Smooth muscle cell (in vitro differentiated cells): ENCODE measurements at regions not wholly inside any gene's neighbourhood (a gene's known extent, or its start where the extent isn't known, plus 50 kb on each side); places are given as distances from the start of the nearest gene placed in this dataset.

Experiments used
- DNase-seq: peaks from one replicate; lab custom pipeline; 2025; ENCODE audit not compliant: unreplicated experiment; lab: John Stamatoyannopoulos, UW
- H2AFZ ChIP-seq: fragments of 200-600 bp; sonication (generic); 2 replicates; pipeline ENCODE4 v1.6.0; 2016; ENCODE audit warnings: antibody characterized with exemption, low read depth, mild to moderate bottlenecking
- H3F3A ChIP-seq: fragments of 200-600 bp; sonication (generic); 2 replicates; pipeline ENCODE4 v1.6.0; 2017; ENCODE audit warnings: antibody characterized with exemption, low read depth
- H3K27ac ChIP-seq: fragments of 200-600 bp; sonication (generic); 2 replicates; pipeline ENCODE4 v1.5.1; 2016; ENCODE audit warnings: low read depth, mild to moderate bottlenecking
- H3K27me3 ChIP-seq: fragments of 200-600 bp; sonication (generic); 2 replicates; pipeline ENCODE4 v1.6.1; 2016; ENCODE audit warnings: low read depth, mild to moderate bottlenecking
- H3K36me3 ChIP-seq: fragments of 200-600 bp; sonication (generic); 2 replicates; pipeline ENCODE4 v1.5.1; 2016; ENCODE audit warnings: low read depth
- H3K4me1 ChIP-seq: fragments of 200-600 bp; sonication (generic); 2 replicates; pipeline ENCODE4 v1.5.1; 2016; ENCODE audit warnings: low read depth
- H3K4me2 ChIP-seq: fragments of 200-600 bp; sonication (generic); 2 replicates; pipeline ENCODE4 v1.6.0; 2016; ENCODE audit warnings: mild to moderate bottlenecking
- H3K4me3 ChIP-seq: fragments of 200-600 bp; sonication (generic); 2 replicates; pipeline ENCODE4 v1.5.1; 2016; ENCODE audit warnings: mild to moderate bottlenecking
- H3K79me2 ChIP-seq: fragments of 200-600 bp; sonication (generic); 2 replicates; pipeline ENCODE4 v1.6.0; 2016; ENCODE audit warnings: low read depth, mild to moderate bottlenecking
- H3K9ac ChIP-seq: fragments of 200-600 bp; sonication (generic); 2 replicates; pipeline ENCODE4 v1.6.0; 2016; ENCODE audit warnings: low read depth
- H3K9me3 ChIP-seq: fragments of 200-600 bp; sonication (generic); replicated peaks from 2 replicates; pipeline ENCODE4 v1.5.1; 2016; ENCODE audit warnings: low read depth
- H4K20me1 ChIP-seq: fragments of 200-600 bp; sonication (generic); 2 replicates; pipeline ENCODE4 v1.6.0; 2016; ENCODE audit warnings: low read depth
- CTCF ChIP-seq: fragments of 200-600 bp; sonication (generic); IDR thresholded peaks from 2 replicates; pipeline ENCODE4 v1.5.1; 2017; ENCODE audit warnings: borderline replicate concordance, mild to moderate bottlenecking, antibody characterized with exemption; ENCODE audit not compliant: insufficient read depth, poor library complexity, severe bottlenecking
- WGBS: methylation state at CpG from one replicate; pipeline ENCODE4 v1.1.7; 2016; ENCODE audit warnings: low lambda C conversion rate; 5-methylcytosine and 5-hydroxymethylcytosine counted together

GRCh38 chr3:144265542-144266100, 294.0 kb downstream of the DIPK2A start:
- no peaks in the 10 kb centered on the region for H3K36me3 ChIP-seq
- no peaks in the 10 kb centered on the region for H3K27me3 ChIP-seq
- DNase-seq: no peak
- no peak overlapping the region for H3K4me3 ChIP-seq
- peaks cover 3% of the 10 kb centered on the region for H3K4me1 ChIP-seq
- 85% methylated on average over 3 of the region's 3 CpGs for WGBS
- peak overlapping the region; percentile 70 for H3K27ac ChIP-seq
- peak overlapping the region; percentile 81 for H3K4me2 ChIP-seq
- peak overlapping the region; percentile 84 for H2AFZ ChIP-seq
- no peaks in the 10 kb centered on the region for H4K20me1 ChIP-seq
- H3K9me3 ChIP-seq: no peaks in the 10 kb centered on the region
- no peaks in the 10 kb centered on the region for H3K79me2 ChIP-seq
- peaks cover 17% of the 10 kb centered on the region for H3F3A ChIP-seq
- no peak overlapping the region for H3K9ac ChIP-seq
- no peak for TF ChIP-seq CTCF

- Histone ChIP-seq H3K27ac (no peak overlapping the region), H3K9ac (no peak overlapping the region), H3K4me1 (peaks cover 19% of the 10 kb centered on the region), H4K20me1 (no peaks in the 10 kb centered on the region), H3K36me3 (no peaks in the 10 kb centered on the region), H2AFZ (no peak overlapping the region), H3F3A (peaks cover 7% of the 10 kb centered on the region), H3K4me2 (no peak overlapping the region), H3K9me3 (no peaks in the 10 kb centered on the region), H3K27me3 (no peaks in the 10 kb centered on the region), H3K79me2 (no peaks in the 10 kb centered on the region), H3K4me3 (no peak overlapping the region)
- no peak for DNase-seq
- WGBS: 99% methylated on average over 3 of the region's 3 CpGs
- no peak for TF ChIP-seq CTCF
These were observed 298.5 kb downstream of the DIPK2A start for GRCh38 chr3:144270100-144270499.

DNA sequence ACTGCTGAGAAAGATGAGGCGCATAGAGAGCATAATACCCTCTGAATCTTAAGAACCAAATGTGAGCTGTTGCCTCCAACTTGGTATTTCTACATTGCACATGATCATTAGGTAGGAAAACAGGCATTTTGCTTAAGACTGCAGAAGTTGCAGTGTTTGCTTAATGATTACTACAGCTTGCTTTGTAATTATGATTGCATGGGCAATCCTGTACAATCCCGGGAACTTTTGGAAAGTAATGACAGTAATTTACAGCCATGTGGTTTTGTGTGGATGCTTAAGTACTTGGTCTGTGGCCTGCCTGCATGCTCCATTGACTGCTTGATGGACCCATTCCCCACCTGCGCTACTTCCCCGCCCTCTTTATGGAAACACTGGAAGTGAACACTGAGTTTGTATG, 301.1 kb downstream of the DIPK2A start:
- 52% methylated on average over 4 of the region's 4 CpGs for WGBS

More for the DNA sequence above, 301.1 kb downstream of the DIPK2A start:
- Histone ChIP-seq H3K27me3 (no peaks in the 10 kb centered on the region), H4K20me1 (no peaks in the 10 kb centered on the region), H3K4me2 (peak overlapping the region; percentile 81), H3K79me2 (no peaks in the 10 kb centered on the region), H3K27ac (peak overlapping the region; percentile 94), H2AFZ (no peak overlapping the region), H3K4me1 (peaks cover 21% of the 10 kb centered on the region), H3F3A (peaks cover 3% of the 10 kb centered on the region), H3K9ac (no peak overlapping the region), H3K4me3 (no peak overlapping the region), H3K9me3 (no peaks in the 10 kb centered on the region), H3K36me3 (no peaks in the 10 kb centered on the region)
- TF ChIP-seq CTCF: no peak
- DNase-seq: no peak
